GM12873 (cell line): ENCODE measurements at regions not wholly inside any gene's neighbourhood (a gene's known extent, or its start where the extent isn't known, plus 50 kb on each side); places are given as distances from the start of the nearest gene placed in this dataset.

ENCODE experiments used
- CTCF ChIP-seq: IDR thresholded peaks from 2 replicates; pipeline ENCODE4 v1.5.1; 2012; ENCODE audit warnings: low read depth, mild to moderate bottlenecking, moderate library complexity, low read length, control low read depth; ENCODE audit not compliant: insufficient read depth; ENCODE audit errors: missing control alignments

- TF ChIP-seq CTCF, result no peak
These were observed 84.4 kb upstream of the SYPL1 start for GRCh38 chr7:106196460-106197021.

DNA sequence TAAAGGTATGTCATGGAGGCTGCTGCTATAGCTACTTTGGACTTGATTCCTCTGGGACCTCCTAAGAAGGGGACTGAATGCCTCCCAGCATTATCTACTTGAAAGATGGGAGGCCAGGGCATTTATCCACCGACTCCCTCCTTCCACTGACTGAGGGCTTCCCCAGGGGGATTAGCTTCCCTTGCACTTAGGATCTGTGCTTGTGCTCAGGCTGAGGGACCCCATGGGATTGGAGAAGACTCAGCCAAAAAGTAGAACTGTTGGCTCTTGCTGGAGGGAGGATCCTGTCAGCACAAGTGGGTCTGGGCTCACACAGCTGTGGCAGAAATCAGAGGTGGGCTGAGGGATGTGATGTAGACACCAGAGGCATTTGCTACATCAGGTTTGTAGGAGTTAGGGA, 81.5 kb upstream of the SYPL1 start:
- no peak for TF ChIP-seq CTCF

DNA sequence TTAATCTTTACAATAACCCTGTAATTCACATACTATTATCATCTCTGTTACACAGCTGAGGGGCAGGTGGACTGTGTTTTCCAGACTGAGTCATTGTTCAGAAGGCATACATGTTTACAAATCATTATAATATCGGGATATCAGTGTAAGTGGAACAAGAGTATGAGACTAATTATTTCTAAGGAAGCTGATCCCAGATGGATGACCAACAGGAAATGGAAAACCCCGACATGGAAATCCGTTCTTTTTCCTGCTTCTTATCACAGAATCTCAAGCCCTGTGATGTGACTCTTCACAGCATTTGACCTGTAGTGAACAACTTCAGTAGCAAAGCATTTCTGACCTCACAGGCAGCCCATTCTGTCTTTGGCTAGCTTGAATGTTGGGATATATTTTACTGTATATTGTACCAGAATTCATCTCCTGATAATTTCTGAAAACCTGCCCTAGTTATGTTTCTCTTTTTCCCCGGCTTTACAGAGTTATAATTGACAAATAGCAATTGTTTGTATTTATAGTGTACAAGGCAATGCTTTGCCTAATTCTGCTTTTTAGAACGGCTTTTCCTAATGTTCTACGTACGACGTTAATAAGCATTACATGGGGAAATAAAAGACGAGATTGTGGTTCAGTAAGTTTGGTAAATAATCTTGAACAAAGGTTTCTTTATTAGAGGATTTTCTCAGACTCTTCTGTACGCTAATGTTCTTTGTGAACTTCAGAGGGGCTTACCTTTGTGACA, 78.6 kb upstream of the SYPL1 start:
- no peak for TF ChIP-seq CTCF

GRCh38 chr7:106187613-106188350, 75.7 kb upstream of the SYPL1 start:
- no peak for TF ChIP-seq CTCF

DNA sequence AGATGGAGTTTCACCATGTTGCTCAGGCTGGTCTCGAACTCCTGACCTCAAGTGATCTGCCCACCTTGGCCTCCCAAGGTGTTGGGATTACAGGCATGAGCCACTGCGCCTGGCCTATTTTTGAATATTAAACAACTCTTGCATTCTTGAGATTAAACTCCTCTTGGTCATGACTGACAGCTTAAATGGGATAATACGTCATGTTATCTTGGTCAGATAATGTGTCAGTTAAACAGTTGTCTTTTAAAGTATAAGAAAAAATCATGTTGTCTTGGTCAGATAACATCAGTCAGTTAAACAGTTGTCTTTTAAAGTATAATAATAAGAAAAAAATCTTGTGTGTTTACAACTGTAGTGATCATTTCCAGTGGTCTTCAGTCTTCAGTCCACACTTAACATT, 73.6 kb upstream of the SYPL1 start:
- TF ChIP-seq CTCF, result no peak

DNA sequence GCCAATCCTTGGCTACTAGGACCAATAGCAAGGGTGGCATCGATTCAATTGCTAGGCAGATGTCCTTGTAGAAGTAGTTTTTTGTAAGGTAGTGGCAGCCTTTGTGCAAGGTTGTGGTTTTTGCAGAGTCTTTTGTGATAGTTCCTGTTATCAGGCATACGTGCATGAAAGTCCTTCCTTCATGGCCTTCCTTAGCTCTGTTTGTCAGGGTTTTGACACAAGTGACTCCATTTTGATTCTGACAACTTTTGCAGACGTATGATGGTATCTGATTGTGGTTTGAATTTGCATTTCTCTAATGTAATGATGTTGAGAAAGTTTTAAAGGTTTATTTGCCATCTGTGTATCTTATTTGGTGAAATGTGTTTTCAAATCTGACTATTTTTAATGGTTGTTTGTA, 71.8 kb upstream of the SYPL1 start:
- no peak for TF ChIP-seq CTCF

DNA sequence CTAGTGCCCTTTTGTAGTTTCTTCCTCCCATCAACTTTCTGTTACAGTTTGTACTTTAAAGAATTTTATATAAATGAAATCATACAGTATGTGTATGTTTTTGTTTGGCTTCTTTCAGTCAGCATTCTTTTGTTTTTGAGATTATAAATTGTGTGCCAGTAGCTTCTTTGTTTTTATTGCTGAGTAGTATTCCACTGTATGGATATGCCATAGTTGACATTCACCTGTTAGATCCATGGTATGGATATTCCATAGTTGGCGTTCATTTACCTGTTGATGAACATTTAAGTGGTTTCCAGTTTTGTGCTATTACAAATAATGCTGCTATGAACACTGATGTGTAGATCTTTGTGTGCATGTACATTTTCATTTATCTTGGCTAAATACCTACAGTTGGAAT, 70.8 kb upstream of the SYPL1 start:
- TF ChIP-seq CTCF, result no peak
